GM12865 (cell line): ENCODE measurements at regions not wholly inside any gene's neighbourhood (a gene's known extent, or its start where the extent isn't known, plus 50 kb on each side); places are given as distances from the start of the nearest gene placed in this dataset.

Experiments
- DNase-seq: peaks from one replicate; pipeline ENCODE4 v3.0.0; 2010; ENCODE audit warnings: low read depth
- H3K4me3 ChIP-seq: 2 replicates; pipeline ENCODE4 v1.5.1; 2011; ENCODE audit warnings: mild to moderate bottlenecking, low read depth, low read length, control low read depth
- CTCF ChIP-seq: IDR thresholded peaks from 2 replicates; pipeline ENCODE4 v1.5.1; 2011; ENCODE audit warnings: low read length, control low read depth, low read depth, inconsistent platforms; ENCODE audit not compliant: insufficient read depth; ENCODE audit errors: missing control alignments

- no peak overlapping the region for H3K4me3 ChIP-seq
- DNase-seq, result no peak
- no peak for TF ChIP-seq CTCF
These were observed 1195.9 kb upstream of the CHAC2 start for GRCh38 chr2:52571380-52572347.

- H3K4me3 ChIP-seq, result no peak overlapping the region
- no peak for DNase-seq
- TF ChIP-seq CTCF, result no peak
These were observed 1196.9 kb upstream of the CHAC2 start for GRCh38 chr2:52570716-52571115.

- TF ChIP-seq CTCF, result no peak
- no peak overlapping the region for H3K4me3 ChIP-seq
- no peak for DNase-seq
These were observed 1204.5 kb upstream of the CHAC2 start for GRCh38 chr2:52563151-52563550.

GRCh38 chr2:52558265-52558664 lies 1209.3 kb upstream of the CHAC2 start:
- DNase-seq, result no peak
- TF ChIP-seq CTCF, result no peak

GRCh38 chr2:52542297-52542696 lies 1225.3 kb upstream of the CHAC2 start:
- TF ChIP-seq CTCF, result no peak

More at GRCh38 chr2:52558265-52558664, 1209.3 kb upstream of the CHAC2 start:
- no peak overlapping the region for H3K4me3 ChIP-seq

GRCh38 chr2:52539026-52539970 lies 1228.3 kb upstream of the CHAC2 start:
- no peak for TF ChIP-seq CTCF
- no peak overlapping the region for H3K4me3 ChIP-seq
- no peak for DNase-seq

More at GRCh38 chr2:52542297-52542696, 1225.3 kb upstream of the CHAC2 start:
- no peak overlapping the region for H3K4me3 ChIP-seq
- no peak for DNase-seq
